ENCODE measurements at regions not wholly inside any gene's neighbourhood (a gene's known extent, or its start where the extent isn't known, plus 50 kb on each side); places are given as distances from the start of the nearest gene placed in this dataset.

DNA sequence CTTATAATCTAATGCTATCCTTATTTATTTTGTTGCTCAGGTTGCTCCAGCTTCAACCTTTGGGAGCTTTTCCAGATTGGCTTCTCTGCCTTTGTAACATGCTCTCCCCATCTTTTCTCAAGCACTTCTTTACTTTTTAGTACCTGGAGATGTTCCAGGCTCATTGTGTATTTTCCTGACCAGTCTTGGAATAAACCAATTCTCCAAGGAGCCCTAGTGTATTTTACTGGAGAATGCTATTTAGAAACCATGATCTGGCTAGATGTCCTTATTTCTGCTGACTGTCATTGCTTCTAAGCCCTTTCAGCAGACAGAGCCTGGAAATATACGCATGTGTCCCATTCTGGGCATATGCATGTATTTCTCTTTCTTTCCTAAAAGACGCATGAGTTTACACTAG lies 95.7 kb downstream of the EMX2 start:
- Histone ChIP-seq H3K27ac (no peak overlapping the region), H3K9me3 (no peaks in the 10 kb centered on the region), H3K27me3 (peaks cover 92% of the 10 kb centered on the region), H3K36me3 (no peaks in the 10 kb centered on the region), H3K4me1 (ENCODE audit: control insufficient read depth in 1 of 2, insufficient read depth in 1 of 2, low read depth in 1 of 2, low read length in 1 of 2) (no peaks in the 10 kb centered on the region), H3K4me3 (ENCODE audit: low read depth in 1 of 2, low read length in 1 of 2) (no peak overlapping the region)
- TF ChIP-seq, protein P1, sequence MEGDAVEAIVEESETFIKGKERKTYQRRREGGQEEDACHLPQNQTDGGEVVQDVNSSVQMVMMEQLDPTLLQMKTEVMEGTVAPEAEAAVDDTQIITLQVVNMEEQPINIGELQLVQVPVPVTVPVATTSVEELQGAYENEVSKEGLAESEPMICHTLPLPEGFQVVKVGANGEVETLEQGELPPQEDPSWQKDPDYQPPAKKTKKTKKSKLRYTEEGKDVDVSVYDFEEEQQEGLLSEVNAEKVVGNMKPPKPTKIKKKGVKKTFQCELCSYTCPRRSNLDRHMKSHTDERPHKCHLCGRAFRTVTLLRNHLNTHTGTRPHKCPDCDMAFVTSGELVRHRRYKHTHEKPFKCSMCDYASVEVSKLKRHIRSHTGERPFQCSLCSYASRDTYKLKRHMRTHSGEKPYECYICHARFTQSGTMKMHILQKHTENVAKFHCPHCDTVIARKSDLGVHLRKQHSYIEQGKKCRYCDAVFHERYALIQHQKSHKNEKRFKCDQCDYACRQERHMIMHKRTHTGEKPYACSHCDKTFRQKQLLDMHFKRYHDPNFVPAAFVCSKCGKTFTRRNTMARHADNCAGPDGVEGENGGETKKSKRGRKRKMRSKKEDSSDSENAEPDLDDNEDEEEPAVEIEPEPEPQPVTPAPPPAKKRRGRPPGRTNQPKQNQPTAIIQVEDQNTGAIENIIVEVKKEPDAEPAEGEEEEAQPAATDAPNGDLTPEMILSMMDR (IDR thresholded peaks at IDR 0.05), result no peak

DNA sequence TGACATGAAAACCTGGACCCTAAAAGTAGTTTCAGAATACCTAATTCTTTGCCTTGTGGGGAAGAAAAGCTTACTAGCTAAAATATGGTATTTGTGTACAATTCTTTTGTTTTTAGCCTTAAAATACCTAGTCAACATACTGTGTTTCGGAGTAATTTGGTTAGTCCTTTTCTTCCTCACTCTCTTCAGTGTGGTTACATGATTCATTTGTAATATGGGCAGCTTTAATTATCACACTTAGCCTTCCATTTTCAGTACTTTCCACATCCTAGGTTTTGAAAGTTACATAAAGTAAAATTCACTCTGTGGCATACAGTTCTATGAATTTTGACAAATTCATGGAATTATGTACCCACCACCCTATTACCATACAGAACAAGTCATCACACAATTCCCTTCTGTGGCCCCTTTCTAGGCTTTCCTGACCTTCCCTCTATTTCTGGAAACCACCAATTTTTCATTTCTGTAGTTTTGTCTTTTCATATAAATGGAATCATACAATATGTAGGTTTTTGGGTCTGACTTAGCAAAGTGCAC lies 96.2 kb downstream of the EMX2 start:
- TF ChIP-seq, protein P1 (IDR thresholded peaks at IDR 0.05), result no peak
- no peaks in the 10 kb centered on the region for H3K4me1 ChIP-seq (ENCODE audit: control insufficient read depth in 1 of 2, insufficient read depth in 1 of 2, low read depth in 1 of 2, low read length in 1 of 2)
- no peaks in the 10 kb centered on the region for H3K9me3 ChIP-seq
- no peak overlapping the region for H3K4me3 ChIP-seq (ENCODE audit: low read depth in 1 of 2, low read length in 1 of 2)
- no peak overlapping the region for H3K27ac ChIP-seq
- H3K36me3 ChIP-seq, result no peaks in the 10 kb centered on the region
- H3K27me3 ChIP-seq, result peaks cover 92% of the 10 kb centered on the region

DNA sequence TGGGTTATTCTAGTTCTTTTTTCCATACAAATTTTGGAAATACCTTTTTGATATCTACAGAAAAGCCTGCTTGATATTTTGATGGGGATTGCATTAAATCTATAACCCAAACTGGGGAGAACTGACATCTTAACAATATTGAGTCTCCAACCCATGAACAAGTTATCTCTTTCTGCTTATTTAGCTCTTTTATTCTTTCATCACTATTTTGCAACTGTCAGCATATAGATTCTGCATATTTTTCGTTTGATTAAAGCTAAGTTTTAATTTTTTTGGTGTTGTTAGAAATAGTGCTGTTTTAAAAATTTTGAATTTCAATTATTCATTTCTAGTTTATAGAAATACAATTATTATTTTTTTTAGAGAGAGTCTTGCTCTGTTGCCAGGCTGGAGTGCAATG lies 97.9 kb downstream of the EMX2 start:
- Histone ChIP-seq H3K27ac (no peak overlapping the region), H3K4me3 (ENCODE audit: low read depth in 1 of 2, low read length in 1 of 2) (no peak overlapping the region), H3K4me1 (ENCODE audit: control insufficient read depth in 1 of 2, insufficient read depth in 1 of 2, low read depth in 1 of 2, low read length in 1 of 2) (no peaks in the 10 kb centered on the region), H3K27me3 (peaks cover 83% of the 10 kb centered on the region), H3K36me3 (no peaks in the 10 kb centered on the region), H3K9me3 (no peaks in the 10 kb centered on the region)
- TF ChIP-seq, protein P1 (IDR thresholded peaks at IDR 0.05), result no peak

DNA sequence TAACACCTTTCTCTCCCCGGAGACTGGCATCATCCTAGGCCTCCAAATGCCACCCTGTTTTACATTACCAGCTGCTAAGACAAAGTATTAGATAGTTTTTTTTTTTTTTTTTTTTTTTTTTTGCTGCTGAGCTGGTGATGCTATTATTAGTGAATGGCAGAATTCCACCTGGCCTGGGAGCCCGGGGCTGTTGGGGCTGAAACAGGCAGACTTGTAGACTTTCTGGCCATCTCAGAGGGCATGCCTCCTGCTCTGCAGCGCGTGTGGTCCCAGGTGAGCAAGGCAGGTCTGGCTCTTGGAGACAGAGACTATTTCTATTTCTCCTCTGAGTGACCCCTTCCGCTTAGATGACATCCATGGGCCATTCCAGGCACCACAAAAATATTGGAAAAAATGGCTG lies 104.2 kb downstream of the EMX2 start:
- Histone ChIP-seq H3K4me1 (ENCODE audit: control insufficient read depth in 1 of 2, insufficient read depth in 1 of 2, low read depth in 1 of 2, low read length in 1 of 2) (no peaks in the 10 kb centered on the region), H3K4me3 (ENCODE audit: low read depth in 1 of 2, low read length in 1 of 2) (no peak overlapping the region), H3K27ac (no peak overlapping the region), H3K27me3 (peaks cover 65% of the 10 kb centered on the region), H3K36me3 (no peaks in the 10 kb centered on the region), H3K9me3 (no peaks in the 10 kb centered on the region)
- TF ChIP-seq, protein P1 (IDR thresholded peaks at IDR 0.05), result no peak

DNA sequence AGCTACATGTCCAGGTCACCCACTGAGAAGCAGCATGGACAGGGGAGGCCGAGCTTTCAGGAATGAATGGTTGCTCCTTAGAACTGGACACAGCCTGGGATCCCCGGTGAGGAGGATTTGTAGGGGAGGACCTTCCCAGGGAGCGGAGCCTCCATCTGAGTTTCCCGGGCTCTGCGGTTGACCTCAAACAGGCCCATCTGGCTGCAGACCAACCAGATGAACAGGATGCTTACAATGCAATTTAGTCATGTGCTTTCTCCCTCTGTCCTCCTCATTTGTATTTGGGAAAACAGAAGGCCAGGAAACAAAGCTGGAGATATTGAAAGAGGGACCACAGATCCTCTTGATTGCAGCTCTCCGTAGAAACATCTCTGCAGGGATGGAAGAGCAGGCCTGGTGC lies 104.8 kb downstream of the EMX2 start:
- TF ChIP-seq, protein P1 (IDR thresholded peaks at IDR 0.05), result no peak
- Histone ChIP-seq H3K27ac (no peak overlapping the region), H3K27me3 (peaks cover 63% of the 10 kb centered on the region), H3K36me3 (no peaks in the 10 kb centered on the region), H3K9me3 (no peaks in the 10 kb centered on the region), H3K4me1 (ENCODE audit: control insufficient read depth in 1 of 2, insufficient read depth in 1 of 2, low read depth in 1 of 2, low read length in 1 of 2) (no peaks in the 10 kb centered on the region), H3K4me3 (ENCODE audit: low read depth in 1 of 2, low read length in 1 of 2) (no peak overlapping the region)

DNA sequence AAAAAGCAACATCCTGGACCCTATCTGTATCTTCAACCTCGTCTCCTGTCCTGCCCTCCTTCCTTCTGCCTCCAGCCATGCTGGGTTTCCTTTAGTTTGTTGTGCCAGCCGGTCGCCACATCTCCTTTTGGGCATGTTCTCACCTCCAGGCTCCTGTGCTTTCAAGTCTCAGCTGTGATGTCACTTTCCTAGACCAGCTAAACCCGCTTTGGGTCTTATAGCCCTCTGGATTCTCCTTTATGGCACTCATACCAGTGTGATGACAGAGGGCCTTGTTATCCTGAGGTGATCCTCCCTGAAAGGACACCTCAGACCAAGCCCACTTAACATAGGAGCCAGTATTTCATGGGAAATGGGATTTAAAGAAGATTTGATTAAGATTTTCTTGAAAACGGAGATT lies 108.6 kb downstream of the EMX2 start:
- no peak overlapping the region for H3K27ac ChIP-seq
- TF ChIP-seq, protein P1 (IDR thresholded peaks at IDR 0.05), result no peak
- no peaks in the 10 kb centered on the region for H3K9me3 ChIP-seq
- H3K36me3 ChIP-seq, result no peaks in the 10 kb centered on the region
- no peaks in the 10 kb centered on the region for H3K4me1 ChIP-seq (ENCODE audit: control insufficient read depth in 1 of 2, insufficient read depth in 1 of 2, low read depth in 1 of 2, low read length in 1 of 2)
- H3K4me3 ChIP-seq (ENCODE audit: low read depth in 1 of 2, low read length in 1 of 2), result no peak overlapping the region
- H3K27me3 ChIP-seq, result peaks cover 59% of the 10 kb centered on the region
